Skeletal muscle tissue (tissue), 3 donors: ENCODE measurements at regions not wholly inside any gene's neighbourhood (a gene's known extent, or its start where the extent isn't known, plus 50 kb on each side); places are given as distances from the start of the nearest gene placed in this dataset.
A peak's percentile ranks its signal among the peaks of the same experiment; 100 is the strongest.

ENCODE experiments used
- H3K27ac ChIP-seq: one replicate; pipeline ENCODE4 v1.7.0; 2013; ENCODE audit warnings: mild to moderate bottlenecking, low read depth, low read length, inconsistent platforms
- H3K27me3 ChIP-seq, 3 donors: one replicate each; pipeline ENCODE4 v1.7.0; 2013; ENCODE audit warnings: low read length in 3 of 3; ENCODE audit not compliant: control insufficient read depth in 3 of 3, insufficient read depth in 3 of 3
- H3K36me3 ChIP-seq, 3 donors: one replicate each; pipeline ENCODE4 v1.7.0; 2013; ENCODE audit warnings: low read length in 3 of 3; ENCODE audit not compliant: control insufficient read depth in 3 of 3, insufficient read depth in 3 of 3
- H3K4me1 ChIP-seq, 3 donors: one replicate each; pipeline ENCODE4 v1.7.0; 2013; ENCODE audit warnings: low read length in 3 of 3, mild to moderate bottlenecking in 3 of 3; ENCODE audit not compliant: control insufficient read depth in 3 of 3, insufficient read depth in 3 of 3
- H3K4me3 ChIP-seq, 3 donors: one replicate each; pipeline ENCODE4 v1.7.0; 2013; ENCODE audit warnings: low read length in 3 of 3
- H3K9ac ChIP-seq, 3 donors: one replicate each; pipeline ENCODE4 v1.7.0; 2013; ENCODE audit warnings: low read length in 3 of 3, mild to moderate bottlenecking in 3 of 3, moderate library complexity in 2 of 3, low read depth in 1 of 3
- H3K9me3 ChIP-seq, 3 donors: one replicate each; pipeline ENCODE4 v1.7.0; 2013; ENCODE audit warnings: low read length in 3 of 3; ENCODE audit not compliant: control insufficient read depth in 3 of 3
- donor health status: Osteomylitis.

DNA sequence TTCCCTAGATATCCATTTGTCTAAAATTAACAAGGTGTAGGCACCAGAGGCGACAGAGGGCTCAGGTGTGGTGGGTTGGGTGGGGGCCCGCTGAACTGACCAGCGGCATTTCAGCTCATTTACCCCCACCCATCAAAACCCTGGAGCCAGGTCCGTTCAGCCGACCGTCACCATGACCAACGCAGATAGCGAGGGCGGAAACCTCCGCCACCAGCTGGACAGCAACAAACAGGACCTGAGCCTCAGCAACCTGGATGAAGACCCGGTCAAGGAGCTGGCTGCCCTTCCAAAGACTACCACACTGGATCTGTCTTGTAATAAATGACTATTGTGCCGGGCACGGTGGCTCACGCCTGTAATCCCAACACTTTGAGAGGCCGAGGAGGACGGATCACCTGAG lies 120.8 kb upstream of the LGSN start:
- Histone ChIP-seq H3K27ac (no peak overlapping the region), H3K9ac (no peak overlapping the region), H3K9me3 (no peaks in the 10 kb centered on the region), H3K4me3 (no peak overlapping the region), H3K27me3 (no peaks in the 10 kb centered on the region), H3K4me1 (no peaks in the 10 kb centered on the region), H3K36me3 (no peaks in the 10 kb centered on the region)

DNA sequence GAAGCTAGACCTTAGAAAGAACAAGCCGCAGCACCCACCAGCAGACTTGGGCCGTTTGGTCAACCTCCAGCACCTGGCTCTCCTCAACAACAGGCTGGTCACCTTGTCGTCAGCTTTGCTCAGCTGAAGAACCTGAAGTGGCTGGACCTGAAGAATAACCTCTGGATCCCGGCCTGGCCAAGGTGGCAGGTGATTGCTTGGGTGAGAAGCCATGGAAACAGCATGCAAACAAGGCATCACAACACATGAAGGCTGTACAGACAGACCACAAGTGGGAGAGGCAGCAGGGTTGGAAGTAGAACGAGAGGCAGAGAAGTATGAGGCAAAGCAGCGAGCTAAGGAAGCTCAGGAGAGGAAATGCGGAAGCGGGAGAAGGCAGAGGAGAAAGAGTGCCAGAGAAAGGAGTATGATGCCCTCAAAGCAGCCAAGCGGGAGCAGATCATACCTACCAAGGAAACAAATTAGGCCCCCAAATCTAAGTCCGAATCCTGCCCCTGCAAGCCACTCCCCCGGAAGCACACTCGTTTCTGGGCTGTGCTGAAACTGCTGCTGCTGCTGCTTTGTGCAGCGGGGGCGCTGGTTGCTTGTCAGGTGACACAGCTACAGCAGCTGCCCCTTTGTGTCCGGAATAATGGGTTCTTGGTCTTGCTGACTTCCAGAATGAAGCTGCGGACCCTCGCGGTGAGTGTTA lies 121.6 kb upstream of the LGSN start:
- H3K9ac ChIP-seq = no peak overlapping the region

DNA sequence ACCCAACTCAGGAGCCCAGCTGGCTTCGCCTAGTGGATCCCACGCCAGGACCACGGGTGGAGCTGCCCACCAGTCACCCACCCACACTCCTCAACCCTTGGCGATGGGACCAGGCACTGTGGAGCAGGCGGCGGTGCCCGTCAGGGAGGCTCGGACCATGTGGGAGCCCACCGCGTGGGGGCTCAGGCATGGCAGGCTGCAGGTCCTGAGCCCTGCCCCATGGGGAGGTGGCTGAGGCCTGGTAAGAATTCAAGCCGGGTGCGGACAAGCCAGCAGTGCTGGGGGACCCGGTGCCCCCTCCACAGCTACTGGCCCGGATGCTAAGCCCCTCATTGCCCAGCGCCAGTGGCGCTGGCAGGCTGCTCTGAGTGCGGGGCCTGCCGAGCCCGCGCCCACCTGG lies 123.1 kb upstream of the LGSN start:
- Histone ChIP-seq H3K27ac (no peak overlapping the region), H3K4me1 (peaks cover 0 to 7% (median 6%) of the 10 kb centered on the region in 3 donors), H3K4me3 (no peak overlapping the region), H3K9ac (no peak overlapping the region), H3K9me3 (no peaks in the 10 kb centered on the region), H3K36me3 (no peaks in the 10 kb centered on the region), H3K27me3 (no peaks in the 10 kb centered on the region)

More for the DNA sequence above, 121.6 kb upstream of the LGSN start:
- Histone ChIP-seq H3K4me1 (peaks cover 0 to under 1% (median under 1%) of the 10 kb centered on the region in 3 donors), H3K27ac (no peak overlapping the region), H3K4me3 (no peak overlapping the region), H3K9me3 (no peaks in the 10 kb centered on the region), H3K27me3 (no peaks in the 10 kb centered on the region), H3K36me3 (no peaks in the 10 kb centered on the region)

DNA sequence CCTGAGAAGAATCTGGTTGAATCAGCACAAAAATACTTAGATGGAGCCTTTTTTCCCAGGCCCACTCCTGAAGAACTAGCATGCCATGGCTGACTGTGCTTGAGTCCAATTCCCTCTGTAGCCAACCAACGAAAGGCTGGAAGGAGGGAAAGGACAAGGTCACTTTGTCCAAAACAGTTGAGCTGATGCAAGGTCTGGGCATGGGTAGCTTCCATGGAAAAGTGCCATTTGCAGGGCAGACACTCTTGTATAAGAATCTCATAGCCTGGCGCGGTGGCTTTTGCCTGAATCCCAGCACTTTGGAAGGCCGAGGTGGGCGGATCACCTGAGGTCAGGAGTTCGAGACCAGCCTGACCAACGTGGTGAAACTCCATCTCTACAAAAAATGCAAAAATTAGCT lies 125.0 kb upstream of the LGSN start:
- Histone ChIP-seq H3K9me3 (no peaks in the 10 kb centered on the region), H3K27me3 (no peaks in the 10 kb centered on the region), H3K27ac (no peak overlapping the region), H3K9ac (no peak overlapping the region), H3K4me1 (peaks cover 0 to 12% (median 8%) of the 10 kb centered on the region in 3 donors), H3K4me3 (no peak overlapping the region), H3K36me3 (no peaks in the 10 kb centered on the region)

DNA sequence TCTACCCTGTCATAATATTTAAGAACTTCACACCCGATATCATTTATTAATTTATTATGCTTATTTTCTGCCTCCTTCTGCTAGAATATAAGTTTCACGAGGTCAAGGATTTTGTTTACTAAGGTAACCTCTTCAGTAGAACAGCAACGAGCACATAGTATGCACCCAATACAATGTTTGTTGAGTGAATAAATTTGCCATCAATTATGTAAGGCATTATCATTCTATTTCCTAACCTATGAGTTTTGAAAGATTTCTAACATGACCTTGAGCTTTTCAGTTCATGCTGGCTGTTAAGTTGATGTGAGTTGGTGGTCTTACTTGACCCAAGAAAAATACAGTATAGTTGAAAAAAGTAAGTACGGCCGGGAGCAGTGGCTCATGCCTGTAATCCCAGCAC lies 125.9 kb upstream of the LOC128125822 start:
- Histone ChIP-seq H3K9me3 (no peaks in the 10 kb centered on the region), H3K4me1 (peaks cover 0 to 12% (median 8%) of the 10 kb centered on the region in 3 donors), H3K4me3 (no peak overlapping the region), H3K27ac (peak overlapping the region; percentile 89), H3K36me3 (no peaks in the 10 kb centered on the region), H3K9ac (peak overlapping the region in 1 of 3 donors; percentile 38), H3K27me3 (no peaks in the 10 kb centered on the region)

DNA sequence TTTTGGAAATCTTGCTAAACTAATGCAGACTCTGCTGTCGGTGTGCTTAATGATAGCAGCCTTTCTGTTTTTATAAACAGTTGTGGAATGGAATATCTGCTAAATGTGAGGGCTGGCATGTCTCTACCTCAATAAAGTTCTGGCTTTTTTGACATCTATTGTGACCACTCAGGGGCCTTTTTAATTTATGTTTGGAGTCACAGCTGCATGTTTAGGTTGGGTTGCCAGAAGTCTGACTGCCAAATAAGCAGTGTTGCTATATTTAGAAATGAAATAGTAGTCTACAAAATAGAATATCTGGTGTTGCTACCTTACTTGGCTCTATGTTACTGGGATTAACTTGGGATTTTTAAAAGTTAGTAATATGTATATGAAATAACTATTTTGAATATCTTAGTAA lies 125.1 kb upstream of the LOC128125822 start:
- peak overlapping the region in 2 of 3 donors; percentile 38 to 59 for H3K9ac ChIP-seq
- H3K27ac ChIP-seq = peak overlapping the region; percentile 89
- no peaks in the 10 kb centered on the region for H3K36me3 ChIP-seq
- H3K4me3 ChIP-seq = no peak overlapping the region
- H3K27me3 ChIP-seq = no peaks in the 10 kb centered on the region
- H3K4me1 ChIP-seq = peaks cover 0 to 12% (median 8%) of the 10 kb centered on the region in 3 donors
- H3K9me3 ChIP-seq = no peaks in the 10 kb centered on the region

GRCh38 chr6:63448229-63448628 lies 124.1 kb upstream of the LOC128125822 start:
- H3K36me3 ChIP-seq = no peaks in the 10 kb centered on the region
- H3K4me1 ChIP-seq = peaks cover 0 to 12% (median 8%) of the 10 kb centered on the region in 3 donors
- H3K27ac ChIP-seq = peak overlapping the region; percentile 89
- no peaks in the 10 kb centered on the region for H3K27me3 ChIP-seq
- H3K9me3 ChIP-seq = no peaks in the 10 kb centered on the region
- H3K9ac ChIP-seq = peak overlapping the region in 1 of 3 donors; percentile 14
- no peak overlapping the region for H3K4me3 ChIP-seq

GRCh38 chr6:63449714-63450113 lies 122.6 kb upstream of the LOC128125822 start:
- H3K9ac ChIP-seq = no peak overlapping the region
- H3K4me3 ChIP-seq = no peak overlapping the region
- no peaks in the 10 kb centered on the region for H3K36me3 ChIP-seq
- H3K27ac ChIP-seq = no peak overlapping the region
- no peaks in the 10 kb centered on the region for H3K9me3 ChIP-seq
- H3K27me3 ChIP-seq = no peaks in the 10 kb centered on the region
- H3K4me1 ChIP-seq = peaks cover 0 to 12% (median 8%) of the 10 kb centered on the region in 3 donors

DNA sequence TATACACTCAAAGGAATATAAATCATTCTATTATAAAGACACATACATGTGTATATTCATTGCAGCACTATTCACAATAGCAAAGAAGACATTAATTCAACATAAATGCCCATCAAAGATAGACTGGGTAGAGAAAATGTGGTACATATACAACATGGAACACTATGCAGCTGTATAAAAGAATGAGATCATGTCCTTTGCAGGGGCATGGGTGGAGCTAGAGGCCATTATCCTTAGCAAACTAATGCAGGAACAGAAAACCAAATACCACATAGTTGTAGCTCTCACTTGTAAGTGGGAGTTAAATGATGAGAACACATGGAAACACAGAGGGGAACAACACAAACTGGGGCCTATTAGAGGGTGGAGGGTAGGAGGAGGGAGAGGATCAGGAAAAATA lies 121.0 kb upstream of the LOC128125822 start:
- Histone ChIP-seq H3K36me3 (no peaks in the 10 kb centered on the region), H3K9me3 (no peaks in the 10 kb centered on the region), H3K4me3 (no peak overlapping the region), H3K27me3 (no peaks in the 10 kb centered on the region), H3K4me1 (peaks cover 0 to 12% (median 8%) of the 10 kb centered on the region in 3 donors), H3K27ac (no peak overlapping the region), H3K9ac (no peak overlapping the region)

- H3K27me3 ChIP-seq = no peaks in the 10 kb centered on the region
- no peaks in the 10 kb centered on the region for H3K9me3 ChIP-seq
- H3K9ac ChIP-seq = no peak overlapping the region
- peaks cover 0 to 4% (median 4%) of the 10 kb centered on the region in 3 donors for H3K4me1 ChIP-seq
- H3K4me3 ChIP-seq = no peak overlapping the region
- H3K36me3 ChIP-seq = no peaks in the 10 kb centered on the region
- no peak overlapping the region for H3K27ac ChIP-seq
Measured at GRCh38 chr6:63452125-63452524, 120.2 kb upstream of the LOC128125822 start.
